ENCODE measurements at regions not wholly inside any gene's neighbourhood (a gene's known extent, or its start where the extent isn't known, plus 50 kb on each side); places are given as distances from the start of the nearest gene placed in this dataset.

GRCh38 chr15:92818651-92819277 lies 81.4 kb upstream of the CHD2 start:
- no TSS peak for BruUV-seq (replicated peaks)
- no peak for TF ChIP-seq FOXJ3 (CRISPR knock-in tag; IDR thresholded peaks at IDR 0.05; ENCODE audit: borderline replicate concordance)
- TF ChIP-seq ZBTB43 (CRISPR knock-in tag; conservative IDR thresholded peaks at IDR 0.05), result no peak
- no peak for TF ChIP-seq ZNF879 (CRISPR knock-in tag; IDR thresholded peaks at IDR 0.05)
- no peak for TF ChIP-seq HOXA9 (CRISPR knock-in tag; IDR thresholded peaks at IDR 0.05; ENCODE audit: borderline replicate concordance)
- no peak for TF ChIP-seq DNMT3B (CRISPR knock-in tag; conservative IDR thresholded peaks at IDR 0.05)
- TF ChIP-seq EP300 (IDR thresholded peaks at IDR 0.05; ENCODE audit: low read depth in 2 of 2, low read length in 2 of 2), result no peak
- TF ChIP-seq EP300 (CRISPR knock-in tag; IDR thresholded peaks at IDR 0.05; ENCODE audit: borderline replicate concordance), result no peak
- no peak for TF ChIP-seq NR2C2 (CRISPR knock-in tag; IDR thresholded peaks at IDR 0.05; ENCODE audit: borderline replicate concordance)
- TF ChIP-seq ONECUT2 (CRISPR knock-in tag; IDR thresholded peaks at IDR 0.05), result no peak
- TF ChIP-seq KMT2A (CRISPR knock-in tag; IDR thresholded peaks at IDR 0.05), result no peak
- no peak for TF ChIP-seq ZNF607 (CRISPR knock-in tag; IDR thresholded peaks at IDR 0.05; ENCODE audit: borderline replicate concordance)
- TF ChIP-seq ZNF577 (CRISPR knock-in tag; IDR thresholded peaks at IDR 0.05; ENCODE audit: borderline replicate concordance, low read depth), result no peak
- TF ChIP-seq TSC22D2 (CRISPR knock-in tag; IDR thresholded peaks at IDR 0.05; ENCODE audit: borderline replicate concordance), result no peak
- no peak for TF ChIP-seq ZNF777 (CRISPR knock-in tag; IDR thresholded peaks at IDR 0.05)
- no peak for TF ChIP-seq THAP7 (CRISPR knock-in tag; IDR thresholded peaks at IDR 0.05)
- TF ChIP-seq TRAFD1 (CRISPR knock-in tag; IDR thresholded peaks at IDR 0.05; ENCODE audit: borderline replicate concordance), result no peak
- no peak for TF ChIP-seq ZSCAN20 (CRISPR knock-in tag; IDR thresholded peaks at IDR 0.05; ENCODE audit: borderline replicate concordance)
- TF ChIP-seq REXO4 (CRISPR knock-in tag; IDR thresholded peaks at IDR 0.05; ENCODE audit: borderline replicate concordance), result no peak
- TF ChIP-seq ZNF850 (CRISPR knock-in tag; conservative IDR thresholded peaks at IDR 0.05), result no peak
- TF ChIP-seq ZNF350 (CRISPR knock-in tag; IDR thresholded peaks at IDR 0.05; ENCODE audit: borderline replicate concordance, low read depth), result no peak
- no peaks in the 10 kb centered on the region for H3K36me3 ChIP-seq (replicated peaks in 1 of 2; ENCODE audit: control insufficient read depth in 1 of 2, insufficient read depth in 2 of 2, low read length in 2 of 2)
- FAIRE-seq (no peak), ATAC-seq (no peak), DNase-seq (ENCODE audit: low spot score) (no peak)
- H3K4me2 ChIP-seq (ENCODE audit: low read depth, low read length), result no peak overlapping the region
- H3K4me1 ChIP-seq (ENCODE audit: insufficient read depth, low read length), result peaks cover 54% of the 10 kb centered on the region
- H3K9me3 ChIP-seq (ENCODE audit: low read length), result no peaks in the 10 kb centered on the region
- no peak overlapping the region for H3K4me3 ChIP-seq (replicated peaks in 1 of 3; ENCODE audit: insufficient read depth in 1 of 3, low read depth in 2 of 3, low read length in 3 of 3)
- CTCF ChIA-PET (ENCODE audit: low intra/inter-chr PET ratio, low total read pairs), result no interaction called here
- POLR2A ChIA-PET, result interaction anchor here (1.6 to 7.8 kb wide), 4 partner anchors 9 to 63 kb away, joined by 8 to 75 read pairs (median 72); no protein-coding TSS in a partner anchor
- intact Hi-C loops (cut with micrococcal nuclease; ENCODE audit: unreplicated experiment), result no loop called here
- no peak overlapping the region for H2AFZ ChIP-seq (ENCODE audit: low read length)
- no peak overlapping the region for H3K27ac ChIP-seq (ENCODE audit: extremely low read length, insufficient read depth, low read length)
- WGBS (ENCODE audit: low lambda C conversion rate), result 97% methylated on average over 16 of the region's 16 CpGs
- no peak overlapping the region for H3K9ac ChIP-seq (ENCODE audit: insufficient read depth, low read depth, low read length)
- H3K27me3 ChIP-seq (ENCODE audit: control insufficient read depth in 1 of 2, insufficient read depth in 2 of 2, low read length in 2 of 2), result no peaks in the 10 kb centered on the region
- in situ Hi-C loops (cut with HindIII; ENCODE audit: extremely low pct_ligation_motif_present, low pct_unique_long_range_greater_than_20kb), result no loop called here
- H3K79me2 ChIP-seq (ENCODE audit: insufficient read depth, low read length), result no peaks in the 10 kb centered on the region
- H4K20me1 ChIP-seq (ENCODE audit: insufficient read depth, low read length), result no peaks in the 10 kb centered on the region
